ACHN (cell line): ENCODE measurements at regions not wholly inside any gene's neighbourhood (a gene's known extent, or its start where the extent isn't known, plus 50 kb on each side); places are given as distances from the start of the nearest gene placed in this dataset.

Experiments used
- DNase-seq: peaks from one replicate; pipeline ENCODE4 v3.0.0-alpha.2; 2015
- in situ Hi-C: cut with HindIII; loops from 2 replicates; pipeline ENCODE4 v1.10.0; 2017; ENCODE audit warnings: low sequenced_read_pairs, low pct_ligation_motif_present, low pct_unique_long_range_greater_than_20kb

- DNase-seq, result no peak
- in situ Hi-C loops, result no loop called here
Observed at GRCh38 chr6:16985513-16986284, 116.2 kb upstream of the STMND1 start.

GRCh38 chr6:16982807-16983206 is 119.0 kb upstream of the STMND1 start:
- in situ Hi-C loops, result no loop called here
- DNase-seq, result no peak

GRCh38 chr6:16979677-16980370 is 122.0 kb upstream of the STMND1 start:
- in situ Hi-C loops, result no loop called here
- no peak for DNase-seq

- DNase-seq, result no peak
- in situ Hi-C loops, result no loop called here
Observed at GRCh38 chr6:16978686-16979085, 123.2 kb upstream of the STMND1 start.

GRCh38 chr6:16976385-16977183 is 125.3 kb upstream of the STMND1 start:
- DNase-seq, result no peak
- in situ Hi-C loops, result no loop called here

- DNase-seq, result no peak
Observed at GRCh38 chr6:16974704-16975359, 127.0 kb upstream of the STMND1 start.

GRCh38 chr6:16974387-16974673 is 127.5 kb upstream of the STMND1 start:
- in situ Hi-C loops, result no loop called here
- no peak for DNase-seq

More at GRCh38 chr6:16974704-16975359, 127.0 kb upstream of the STMND1 start:
- in situ Hi-C loops, result no loop called here

GRCh38 chr6:16973545-16974386 is 128.1 kb upstream of the STMND1 start:
- no peak for DNase-seq
- in situ Hi-C loops, result no loop called here

GRCh38 chr6:16973051-16973450 is 128.8 kb upstream of the STMND1 start:
- no peak for DNase-seq
- in situ Hi-C loops, result no loop called here

- DNase-seq, result no peak
- in situ Hi-C loops, result no loop called here
Observed at GRCh38 chr6:16972535-16972934, 129.3 kb upstream of the STMND1 start.

GRCh38 chr6:16969699-16970655 is 131.9 kb upstream of the STMND1 start:
- in situ Hi-C loops, result no loop called here
- DNase-seq, result no peak

GRCh38 chr6:16968101-16968500 is 133.7 kb upstream of the STMND1 start:
- in situ Hi-C loops, result no loop called here
- no peak for DNase-seq

GRCh38 chr6:16967470-16967817 is 134.4 kb upstream of the STMND1 start:
- in situ Hi-C loops, result no loop called here
- DNase-seq, result no peak

- in situ Hi-C loops, result no loop called here
Observed at GRCh38 chr6:16966791-16967469, 134.9 kb upstream of the STMND1 start.

GRCh38 chr6:16965689-16966088 is 136.2 kb upstream of the STMND1 start:
- in situ Hi-C loops, result no loop called here
- DNase-seq, result no peak

More at GRCh38 chr6:16966791-16967469, 134.9 kb upstream of the STMND1 start:
- no peak for DNase-seq

- in situ Hi-C loops, result no loop called here
- DNase-seq, result peak; percentile 60
Observed at GRCh38 chr6:16964553-16965499, 137.0 kb upstream of the STMND1 start.
